HG03460 (cell line): ENCODE measurements at regions not wholly inside any gene's neighbourhood (a gene's known extent, or its start where the extent isn't known, plus 50 kb on each side); places are given as distances from the start of the nearest gene placed in this dataset.

Experiments
- ATAC-seq: cut with Tn5 transposase; IDR thresholded peaks from one replicate; pipeline ENCODE4 v1.9.1; 2021; ENCODE audit not compliant: unreplicated experiment

- no peak for ATAC-seq
These were observed 243.4 kb upstream of the PMFBP1 start for GRCh38 chr16:72415379-72415778.

- ATAC-seq, result no peak
These were observed 238.5 kb upstream of the PMFBP1 start for GRCh38 chr16:72410492-72410891.

GRCh38 chr16:72409423-72409822 lies 237.5 kb upstream of the PMFBP1 start:
- no peak for ATAC-seq

DNA sequence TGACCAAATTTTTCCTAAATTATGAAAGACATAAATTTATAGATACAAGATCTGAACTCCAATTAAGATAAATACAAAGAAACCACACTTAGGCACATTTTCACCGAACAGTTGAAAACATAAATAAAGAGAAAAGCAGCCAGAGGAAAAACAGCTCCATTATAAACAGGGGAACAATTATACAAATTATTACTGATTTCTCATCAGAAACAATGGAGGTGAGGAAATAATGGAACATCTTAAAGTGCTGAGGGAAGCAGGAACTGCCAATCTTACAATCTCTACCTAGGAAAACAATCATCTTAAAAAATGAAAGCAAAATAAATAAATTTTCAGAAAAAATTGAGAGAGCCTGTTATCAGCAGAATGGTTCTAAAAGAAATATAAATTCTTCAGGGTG lies 234.4 kb upstream of the PMFBP1 start:
- ATAC-seq, result no peak

DNA sequence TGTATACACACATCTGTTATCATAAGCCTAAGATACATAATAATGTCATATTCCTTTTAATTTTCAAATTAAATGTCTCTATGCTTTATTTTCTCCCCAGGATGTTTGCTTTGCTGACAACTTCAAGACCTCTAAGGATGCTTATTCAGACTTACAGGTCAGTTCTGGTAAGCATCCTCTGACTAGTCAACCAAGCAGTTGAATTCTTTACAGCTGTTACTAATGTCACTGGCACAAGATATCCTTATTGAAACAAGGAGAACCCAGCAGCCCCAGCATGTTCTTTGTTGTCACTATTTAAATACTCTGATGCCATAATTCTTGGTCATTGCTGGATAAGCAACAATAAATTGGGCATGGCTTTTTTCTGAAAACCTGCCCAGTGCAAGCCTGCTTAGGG lies 232.3 kb upstream of the PMFBP1 start:
- ATAC-seq, result no peak

- ATAC-seq, result no peak
These were observed 229.1 kb upstream of the PMFBP1 start for GRCh38 chr16:72401084-72401361.

DNA sequence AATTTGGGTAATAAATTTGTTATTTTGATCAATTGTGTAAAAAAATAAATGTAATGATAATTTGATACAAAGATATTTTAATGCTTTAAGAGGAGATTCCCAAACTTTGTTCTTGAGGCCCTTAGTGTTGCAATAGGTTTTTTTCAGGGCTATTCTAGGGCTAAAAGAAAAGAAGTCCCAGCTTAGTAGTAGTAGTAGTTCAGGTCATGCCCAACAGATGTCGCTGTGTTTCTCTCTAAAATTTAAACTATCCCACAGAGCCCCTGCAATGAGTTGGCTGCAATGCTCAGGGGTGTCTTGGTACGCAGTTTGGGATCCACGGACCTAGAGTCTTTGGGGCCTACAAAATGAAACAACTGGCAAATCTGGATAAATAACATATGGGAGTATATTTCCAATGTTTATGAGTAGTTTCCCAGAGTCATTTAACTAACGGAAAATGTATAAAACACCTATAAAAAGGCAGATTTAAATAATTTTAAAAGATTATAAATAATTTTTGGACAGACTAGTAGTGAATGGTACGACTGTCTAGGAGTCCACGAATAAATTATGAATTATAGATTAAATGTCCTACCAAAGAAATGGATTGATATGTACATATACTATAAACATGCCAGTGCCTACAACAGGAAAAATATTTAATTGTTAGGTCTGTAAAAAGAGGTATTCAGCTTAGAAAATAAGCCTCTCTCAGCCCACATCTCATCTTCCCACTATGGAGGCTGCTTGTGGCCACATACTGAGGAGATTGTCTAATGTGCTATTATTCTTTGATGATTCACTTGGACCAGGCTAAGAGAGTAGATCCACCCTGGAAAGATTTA lies 228.5 kb upstream of the PMFBP1 start:
- ATAC-seq, result no peak

DNA sequence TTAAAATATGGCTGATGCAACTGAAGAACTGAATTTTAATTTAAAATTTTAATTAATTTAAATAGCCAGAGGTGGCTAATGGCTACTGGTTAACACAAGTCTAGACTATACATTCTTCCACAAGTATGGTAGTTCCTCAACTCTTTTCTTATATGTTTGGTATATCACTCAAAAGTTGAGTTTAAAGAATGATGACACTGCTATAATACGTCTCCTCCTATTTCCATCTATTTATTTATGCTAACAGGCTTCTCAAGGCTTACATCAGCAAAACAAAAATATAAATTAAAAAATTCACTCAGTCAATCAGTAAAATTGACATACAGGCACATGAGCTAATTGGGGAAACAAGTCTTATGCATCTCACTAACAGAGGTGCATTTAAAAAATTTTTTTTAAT lies 227.9 kb upstream of the PMFBP1 start:
- ATAC-seq, result no peak

DNA sequence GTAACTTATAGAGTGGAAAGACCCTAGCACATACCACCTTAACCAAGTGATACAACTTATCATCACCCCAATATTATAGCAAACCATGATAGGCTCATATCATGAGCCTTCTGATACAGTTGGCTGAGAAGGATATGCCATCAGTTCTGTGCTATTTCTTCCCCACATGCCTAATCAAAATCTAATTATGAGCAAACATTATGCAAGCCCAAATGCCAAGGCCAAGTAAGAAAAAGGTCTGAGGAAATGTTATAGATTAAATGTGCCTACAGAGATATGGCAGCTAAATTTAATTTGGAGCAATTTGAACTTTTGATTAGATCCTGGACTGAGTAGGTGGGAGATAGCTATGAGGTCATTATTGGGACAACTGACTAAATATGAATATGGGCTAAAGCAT lies 225.9 kb upstream of the PMFBP1 start:
- ATAC-seq, result no peak

GRCh38 chr16:72394526-72394925 lies 222.6 kb upstream of the PMFBP1 start:
- ATAC-seq, result no peak

DNA sequence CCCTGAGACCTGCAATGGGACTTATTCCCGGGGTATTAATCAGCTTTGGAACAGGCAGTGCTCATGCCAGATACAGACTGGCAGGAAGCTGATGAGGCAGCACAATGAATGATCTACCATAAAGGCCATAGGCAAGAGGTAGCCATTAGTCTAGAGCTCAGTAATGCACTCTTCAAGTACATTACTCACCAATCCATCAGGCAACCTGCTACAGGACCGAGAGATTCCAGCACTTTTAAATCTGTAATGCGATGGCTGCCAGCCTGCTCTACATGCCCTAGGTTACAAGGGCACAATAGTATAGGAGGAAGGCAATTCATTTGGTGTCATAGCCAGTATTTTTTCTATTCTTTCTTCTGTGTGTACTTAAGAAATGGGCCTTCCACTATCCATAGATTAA lies 217.8 kb upstream of the PMFBP1 start:
- no peak for ATAC-seq

DNA sequence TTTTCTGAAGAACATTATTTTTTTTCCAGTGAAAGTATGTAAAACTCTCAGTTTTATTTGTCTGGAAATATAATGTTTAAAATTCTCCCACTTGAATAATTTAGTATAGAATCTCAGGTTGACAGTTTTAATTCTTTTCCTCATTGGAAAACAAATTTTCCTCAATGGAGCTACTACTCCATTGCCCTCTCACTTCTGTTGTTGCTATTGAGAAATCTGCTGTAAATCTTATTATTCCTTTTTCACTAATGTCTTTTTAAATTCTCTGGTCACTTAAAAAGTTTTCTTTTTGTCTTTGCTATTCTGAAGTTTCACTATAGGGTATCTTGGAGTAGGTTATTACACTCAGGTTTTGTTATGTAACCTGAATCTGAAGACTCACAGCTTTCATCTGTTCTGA lies 216.1 kb upstream of the PMFBP1 start:
- ATAC-seq, result no peak

GRCh38 chr16:72384651-72385050 lies 212.7 kb upstream of the PMFBP1 start:
- no peak for ATAC-seq

DNA sequence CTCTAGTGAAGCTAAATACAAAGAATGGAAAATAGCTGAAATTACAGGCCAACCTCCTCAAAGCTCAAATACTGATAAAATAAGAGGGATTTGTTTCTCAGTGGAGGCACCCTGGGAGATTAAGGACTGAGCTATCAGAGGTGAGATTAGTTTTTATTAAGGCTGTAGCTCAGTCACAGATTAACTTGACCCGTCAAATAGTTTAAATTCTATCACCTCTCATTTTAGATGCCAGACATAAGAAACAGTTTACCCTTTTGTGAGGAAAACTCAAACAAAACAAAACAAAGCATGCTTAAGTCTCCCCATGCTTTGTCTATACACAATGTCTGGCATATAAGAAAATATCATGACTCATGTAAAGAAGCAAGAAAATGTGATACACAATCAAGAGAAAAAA lies 208.3 kb upstream of the PMFBP1 start:
- no peak for ATAC-seq

DNA sequence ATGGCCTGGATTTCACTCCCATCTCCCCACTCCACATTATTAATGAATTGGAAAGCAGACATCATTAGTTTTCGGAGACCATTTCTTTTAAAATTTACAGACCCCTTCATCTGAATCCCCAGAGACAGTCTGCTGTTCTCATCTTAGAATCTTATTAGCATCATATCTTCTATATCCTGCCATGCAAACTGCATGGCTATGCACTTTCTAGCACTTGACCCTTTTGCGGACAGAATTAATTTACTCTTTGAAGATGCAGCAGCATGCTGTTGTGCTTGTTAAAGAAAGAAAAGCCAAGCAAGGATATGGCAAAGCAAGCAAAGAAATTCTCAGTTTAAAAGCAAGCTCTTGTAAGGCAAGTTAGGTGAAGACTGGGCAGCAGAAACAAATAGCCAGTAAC lies 201.2 kb upstream of the PMFBP1 start:
- no peak for ATAC-seq

GRCh38 chr16:72372087-72373045 lies 200.4 kb upstream of the PMFBP1 start:
- no peak for ATAC-seq

DNA sequence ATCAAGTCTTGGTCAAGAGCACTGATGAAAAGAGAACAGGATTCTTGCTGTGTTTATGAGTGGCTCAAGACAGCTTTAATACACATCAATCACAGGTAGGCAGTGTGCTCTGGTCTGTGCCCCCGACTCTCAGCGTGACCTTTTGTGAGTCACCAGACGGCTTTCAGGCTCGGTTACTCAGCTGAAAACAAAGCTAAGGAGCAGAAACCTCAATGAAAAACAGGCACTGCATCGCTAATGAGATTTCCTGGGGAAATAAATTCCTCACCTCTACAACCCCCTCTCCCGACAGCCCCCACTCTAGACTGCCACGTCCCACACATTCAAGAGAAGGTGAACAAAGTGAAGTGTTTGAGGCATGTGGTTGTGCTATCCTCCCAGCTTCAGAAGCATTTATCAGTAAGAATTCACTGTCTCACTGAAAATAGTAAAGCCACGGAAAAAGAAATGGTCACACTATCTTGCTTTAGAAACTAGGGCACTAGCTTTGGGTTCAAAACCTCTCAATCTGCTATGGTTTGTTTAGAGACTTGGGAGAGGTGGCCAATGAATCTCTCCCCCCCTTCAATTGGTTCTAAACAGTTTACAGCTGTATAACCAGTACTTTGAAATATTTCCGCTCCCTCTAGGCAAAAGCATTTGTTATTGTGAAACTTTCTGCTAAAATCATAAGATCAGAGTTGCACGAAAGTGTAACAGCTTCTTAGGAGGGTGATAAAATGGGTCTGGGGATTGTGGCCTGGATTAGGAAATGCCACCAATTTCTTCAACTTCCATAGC lies 199.5 kb upstream of the PMFBP1 start:
- ATAC-seq, result no peak

DNA sequence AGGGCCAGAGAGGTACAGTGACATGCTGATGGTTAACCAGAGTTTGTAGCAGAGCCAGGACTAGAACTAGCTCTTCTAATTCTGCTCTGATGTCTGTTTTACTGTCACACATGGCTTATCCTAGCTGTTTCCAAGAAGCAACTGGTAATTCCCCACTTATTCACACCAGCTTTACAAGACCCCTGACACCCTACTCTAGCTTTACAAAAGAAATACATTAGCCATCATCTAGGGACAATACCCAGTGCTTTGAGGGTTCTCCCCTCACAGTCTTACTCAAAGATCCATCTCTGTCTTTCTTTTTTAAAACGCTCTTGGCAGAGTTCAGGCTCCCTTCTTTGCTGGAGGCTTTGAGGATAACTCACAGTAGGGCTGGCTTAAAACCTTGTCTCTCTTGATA lies 197.3 kb upstream of the PMFBP1 start:
- no peak for ATAC-seq

DNA sequence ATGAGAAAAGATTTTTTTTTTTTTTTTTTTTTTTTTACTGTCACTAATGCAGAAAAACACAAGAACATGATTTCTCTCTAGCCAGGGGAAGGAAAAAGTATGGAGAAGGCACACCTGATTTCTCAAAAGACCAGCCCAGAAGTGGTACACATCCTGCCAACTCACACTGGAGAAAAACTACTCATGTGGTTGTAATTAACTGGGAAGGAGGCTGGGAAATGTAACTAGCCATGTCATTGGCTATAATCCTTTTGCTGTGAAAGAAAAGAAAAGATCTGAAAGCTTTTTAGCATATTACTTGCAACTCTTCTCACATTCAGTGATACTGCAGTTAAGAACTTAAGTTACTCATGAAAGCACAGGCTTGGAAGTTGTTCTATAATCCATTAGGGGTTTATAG lies 195.9 kb upstream of the PMFBP1 start:
- ATAC-seq, result no peak

DNA sequence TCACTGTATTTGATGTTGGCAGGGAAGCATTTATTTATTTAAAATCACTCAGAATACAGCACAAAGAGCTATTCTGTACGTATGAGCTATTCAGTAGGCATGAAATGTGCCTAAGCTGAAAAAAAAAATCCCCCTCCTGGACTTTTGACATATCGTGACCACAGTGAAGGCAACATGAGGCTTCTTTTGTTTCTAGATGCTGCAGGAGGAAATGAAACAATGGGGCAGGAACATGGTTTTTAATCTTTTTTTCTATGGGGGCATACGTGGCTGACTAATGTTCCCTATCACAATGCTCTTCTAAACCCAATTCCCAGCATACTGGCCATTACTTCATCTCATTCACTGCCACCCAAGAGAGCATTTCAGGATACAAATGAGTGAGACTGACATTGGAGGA lies 191.0 kb upstream of the PMFBP1 start:
- ATAC-seq, result no peak

- ATAC-seq, result no peak
These were observed 190.5 kb upstream of the PMFBP1 start for GRCh38 chr16:72362476-72362875.

- no peak for ATAC-seq
These were observed 186.0 kb upstream of the PMFBP1 start for GRCh38 chr16:72357910-72358309.
